ENCODE measurements at regions not wholly inside any gene's neighbourhood (a gene's known extent, or its start where the extent isn't known, plus 50 kb on each side); places are given as distances from the start of the nearest gene placed in this dataset.

GRCh38 chr13:32851083-32852069 lies 164.8 kb upstream of the KL start:
- DNase-seq (ENCODE audit: low spot score) (no peak), ATAC-seq (ENCODE audit: low FRiP score) (no peak)
- TF ChIP-seq CTCF (IDR thresholded peaks at IDR 0.05): no peak

DNA sequence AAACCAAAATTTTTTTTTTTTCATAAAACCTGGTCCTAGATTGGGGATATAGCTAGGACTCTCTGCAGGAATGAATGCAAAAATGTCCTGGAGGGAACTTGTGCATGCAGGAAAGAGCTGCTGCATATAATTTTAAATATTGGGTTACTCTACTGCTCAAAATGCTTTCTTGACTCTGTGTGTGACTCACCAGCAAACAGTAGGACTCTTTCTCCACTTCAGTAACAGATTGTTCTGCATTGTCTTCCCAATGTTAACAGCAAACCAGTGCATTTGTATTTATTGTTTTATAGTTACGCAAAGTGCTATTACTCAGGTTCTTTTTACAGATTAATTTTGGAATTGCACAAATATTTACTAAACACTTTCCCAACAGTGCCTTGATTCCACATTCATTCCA lies 163.7 kb upstream of the KL start:
- ATAC-seq (ENCODE audit: low FRiP score) (no peak), DNase-seq (ENCODE audit: low spot score) (no peak)
- TF ChIP-seq CTCF (IDR thresholded peaks at IDR 0.05): no peak

- no peak for TF ChIP-seq CTCF (IDR thresholded peaks at IDR 0.05)
- DNase-seq (ENCODE audit: low spot score) (no peak), ATAC-seq (ENCODE audit: low FRiP score) (no peak)
These were observed 159.1 kb upstream of the KL start for GRCh38 chr13:32857077-32857476.

- no peak for TF ChIP-seq CTCF (IDR thresholded peaks at IDR 0.05)
- DNase-seq (ENCODE audit: low spot score): no peak
- ATAC-seq (ENCODE audit: low FRiP score): no peak
These were observed 158.5 kb upstream of the KL start for GRCh38 chr13:32857689-32858088.

- ATAC-seq (ENCODE audit: low FRiP score): no peak
These were observed 156.4 kb upstream of the KL start for GRCh38 chr13:32859707-32860292.

DNA sequence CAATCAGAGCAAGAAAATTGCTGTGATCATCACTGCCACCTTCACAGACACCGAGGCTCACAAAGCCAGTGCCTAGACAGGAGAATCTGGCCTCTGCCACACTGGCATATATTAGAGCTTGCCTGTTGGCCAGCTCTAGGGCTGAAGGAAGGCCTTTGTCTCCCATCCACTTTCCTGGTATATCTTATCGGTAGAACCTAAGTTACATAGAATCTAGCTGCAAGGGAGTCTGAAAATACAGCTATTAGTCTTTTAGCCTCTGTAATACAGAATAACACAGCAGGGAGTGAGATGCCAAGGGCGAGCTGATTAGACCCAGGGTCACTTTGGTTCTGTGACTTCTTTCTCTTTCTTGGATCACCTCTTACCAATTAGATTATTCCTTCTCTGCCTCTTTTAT lies 154.9 kb upstream of the KL start:
- DNase-seq (ENCODE audit: low spot score): no peak
- TF ChIP-seq CTCF (IDR thresholded peaks at IDR 0.05): no peak
- no peak for ATAC-seq (ENCODE audit: low FRiP score)

More at GRCh38 chr13:32859707-32860292, 156.4 kb upstream of the KL start:
- no peak for TF ChIP-seq CTCF (IDR thresholded peaks at IDR 0.05)
- DNase-seq (ENCODE audit: low spot score): no peak

All from omental fat pad (tissue), 3 donors.